ENCODE measurements at regions not wholly inside any gene's neighbourhood (a gene's known extent, or its start where the extent isn't known, plus 50 kb on each side); places are given as distances from the start of the nearest gene placed in this dataset.
"Not testable (repeated sequence)": the region's sequence is repeated elsewhere in the genome, so short reads cannot be mapped to it uniquely, and the experiment has no call there.

DNA sequence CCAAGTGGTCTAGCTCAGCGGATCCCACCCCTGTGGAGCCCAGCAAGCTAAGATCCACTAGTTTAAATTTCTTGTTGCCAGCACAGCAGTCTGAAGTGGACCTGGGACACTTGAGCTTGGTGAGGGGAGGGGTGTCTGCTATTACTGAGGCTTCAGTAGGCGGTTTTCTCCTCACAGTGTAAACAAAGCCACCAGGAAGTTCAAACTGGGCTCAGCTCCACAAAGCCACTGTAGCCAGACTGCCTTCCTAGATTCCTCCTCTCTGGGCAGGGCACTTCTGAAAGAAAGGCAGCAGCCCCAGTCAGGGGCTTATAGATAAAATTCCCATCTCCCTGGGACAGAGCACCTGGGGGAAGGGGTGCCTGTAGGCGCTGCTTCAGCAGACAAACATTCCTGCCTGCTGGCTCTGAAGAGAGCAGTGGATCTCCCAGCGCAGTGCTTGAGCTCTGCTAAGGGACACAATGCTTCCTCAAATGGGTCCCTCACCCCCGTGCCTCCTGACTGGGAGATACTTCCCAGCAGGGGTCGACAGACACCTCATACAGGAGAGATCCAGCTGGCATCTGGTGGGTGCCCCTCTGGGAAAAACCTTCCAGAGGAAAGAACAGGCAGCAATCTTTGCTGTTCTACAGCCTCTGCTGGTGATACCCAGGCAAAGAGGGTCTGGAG lies 148.6 kb upstream of the PDE4D start:
- DNase-seq: not testable (repeated sequence)

DNA sequence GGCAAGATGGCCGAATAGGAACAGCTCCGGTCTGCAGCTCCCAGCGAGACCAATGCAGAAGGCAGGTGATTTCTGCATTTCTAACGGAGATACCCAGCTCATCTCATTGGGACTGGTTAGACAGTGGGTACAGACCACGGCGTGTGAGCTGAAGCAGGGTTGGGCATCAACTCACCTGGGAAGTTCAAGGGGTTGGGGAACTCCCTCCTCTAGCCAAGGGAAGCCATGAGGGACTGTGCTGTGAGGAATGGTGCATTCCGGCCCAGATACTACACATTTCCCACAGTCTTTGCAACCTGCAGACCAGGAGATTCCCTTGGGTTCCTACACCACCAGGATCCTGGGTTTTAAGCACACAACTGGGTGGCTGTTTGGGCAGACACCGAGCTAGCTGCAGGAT lies 148.0 kb upstream of the PDE4D start:
- DNase-seq: not testable (repeated sequence)

DNA sequence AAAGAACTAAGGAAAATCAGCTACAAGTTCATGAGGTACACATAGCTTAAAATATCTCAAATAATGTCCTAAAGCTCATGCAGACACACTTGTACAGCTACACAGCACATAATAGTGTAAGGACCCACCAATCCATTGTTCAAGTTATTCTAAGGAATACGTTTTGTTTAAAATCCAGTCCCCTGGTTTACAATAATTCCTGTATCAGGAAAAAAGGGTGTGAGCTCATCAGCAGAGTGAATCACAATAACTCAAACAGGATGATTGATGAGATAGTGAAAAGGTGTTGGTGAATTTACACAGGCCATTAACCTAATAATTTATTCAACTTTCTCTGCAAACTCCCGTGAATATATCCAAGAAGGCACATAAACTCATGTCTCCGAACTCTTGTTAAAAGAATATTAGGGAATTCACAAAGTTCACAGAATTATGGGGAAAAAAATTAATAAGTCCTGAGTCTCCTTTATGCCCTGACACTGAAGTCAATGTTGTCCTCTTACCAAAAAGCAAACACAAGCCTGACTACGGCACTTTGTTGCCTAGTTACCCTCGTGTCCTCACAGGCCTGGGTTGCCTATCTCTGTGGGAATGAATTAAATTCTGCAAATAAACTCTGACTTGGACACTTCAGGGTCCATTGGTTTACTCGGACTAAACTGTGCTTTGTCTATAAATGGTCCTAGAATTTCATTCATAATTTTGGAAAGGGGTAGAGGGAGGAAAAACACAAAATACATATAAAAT lies 142.8 kb upstream of the PDE4D start:
- DNase-seq: no peak

DNA sequence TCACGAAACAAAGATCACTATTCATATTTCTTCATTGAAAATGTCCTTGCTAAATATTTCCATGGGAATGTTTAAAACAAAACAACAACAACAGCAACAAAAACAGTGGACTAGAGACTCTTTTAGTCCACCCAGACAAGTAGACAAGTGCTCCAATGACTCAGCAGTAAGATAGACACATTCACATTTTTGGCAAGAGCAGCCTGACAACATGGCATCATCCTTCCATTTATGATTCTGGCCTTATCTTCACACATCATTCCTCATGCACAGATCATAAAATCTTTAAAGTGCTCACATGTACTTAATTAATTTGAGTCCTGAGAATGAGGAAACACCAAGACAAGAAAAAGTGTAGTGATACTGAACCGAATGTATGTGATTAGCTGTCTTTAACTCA lies 132.6 kb upstream of the PDE4D start:
- DNase-seq: no peak

DNA sequence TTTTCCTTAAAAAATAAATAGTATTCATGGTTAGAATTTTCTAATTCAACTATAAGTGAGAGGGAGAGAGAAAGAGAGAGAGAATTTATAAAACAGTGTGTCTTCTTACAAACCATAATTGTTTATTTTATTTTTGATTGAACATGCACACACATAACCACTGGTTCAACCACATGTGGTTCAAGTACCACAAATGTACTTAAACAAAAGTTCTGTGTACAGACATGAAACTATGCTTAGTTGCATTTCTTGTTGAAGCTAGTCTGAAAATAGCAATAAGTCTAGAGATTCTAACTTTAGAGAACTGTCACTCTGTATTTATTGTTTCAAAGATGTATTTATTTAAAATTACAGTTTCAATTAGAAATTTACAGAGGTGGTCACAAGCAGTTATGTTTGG lies 130.6 kb upstream of the PDE4D start:
- DNase-seq: no peak

DNA sequence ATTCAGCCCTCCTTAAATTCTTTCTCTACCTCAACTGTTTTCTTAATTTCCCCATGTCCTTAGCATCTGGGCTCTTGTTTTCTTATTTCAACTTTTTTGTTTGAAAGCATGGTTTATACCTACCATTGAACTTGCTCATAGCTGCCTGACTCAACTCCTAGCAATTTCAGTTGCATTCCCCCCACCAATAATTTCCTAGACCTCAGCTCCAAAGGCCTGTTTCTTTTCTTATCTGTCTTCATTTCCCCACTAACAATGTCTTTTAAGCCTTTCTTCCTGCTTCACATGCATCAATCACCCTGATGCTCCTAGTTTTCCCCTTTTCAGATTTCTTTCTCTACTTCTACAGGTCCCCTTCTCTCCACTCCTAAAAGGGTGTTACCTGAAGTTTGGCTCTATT lies 129.7 kb upstream of the PDE4D start:
- no peak for DNase-seq

DNA sequence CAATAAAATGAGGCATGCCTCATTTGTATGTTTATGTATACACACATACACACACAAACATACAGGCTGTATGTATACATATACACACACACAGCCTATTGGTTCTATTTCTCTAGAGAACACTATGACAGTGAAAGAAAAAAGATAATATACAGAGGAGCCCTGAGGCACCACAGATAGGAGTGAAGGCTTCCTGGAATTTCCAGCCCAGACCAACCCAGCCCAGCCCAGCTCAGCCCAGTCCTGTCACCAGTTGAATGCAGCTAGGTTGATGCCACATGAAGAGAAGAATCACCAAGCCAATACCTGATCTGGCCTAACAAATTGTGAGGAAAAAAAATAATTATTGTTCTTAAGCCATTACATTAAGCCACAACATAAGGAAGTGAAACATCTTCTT lies 126.9 kb upstream of the PDE4D start:
- DNase-seq: no peak

DNA sequence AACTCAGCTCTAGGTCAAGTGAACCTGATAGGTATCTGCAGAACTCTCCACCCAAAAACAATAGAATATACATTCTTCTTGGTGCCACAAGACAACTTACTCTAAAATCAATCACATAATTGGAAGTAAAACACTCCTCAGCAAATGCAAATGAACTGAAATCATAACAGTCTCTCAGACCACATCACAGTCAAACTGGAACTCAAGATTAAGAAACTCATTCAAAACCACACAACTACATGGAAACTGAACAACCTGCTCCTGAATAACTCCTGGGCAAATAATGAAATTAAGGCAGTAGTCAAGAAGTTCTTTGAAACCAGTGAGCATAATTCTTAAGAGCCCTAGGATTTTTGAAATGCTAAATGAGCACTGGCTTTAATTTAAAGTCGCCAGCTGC lies 125.4 kb upstream of the PDE4D start:
- DNase-seq: not testable (repeated sequence)

DNA sequence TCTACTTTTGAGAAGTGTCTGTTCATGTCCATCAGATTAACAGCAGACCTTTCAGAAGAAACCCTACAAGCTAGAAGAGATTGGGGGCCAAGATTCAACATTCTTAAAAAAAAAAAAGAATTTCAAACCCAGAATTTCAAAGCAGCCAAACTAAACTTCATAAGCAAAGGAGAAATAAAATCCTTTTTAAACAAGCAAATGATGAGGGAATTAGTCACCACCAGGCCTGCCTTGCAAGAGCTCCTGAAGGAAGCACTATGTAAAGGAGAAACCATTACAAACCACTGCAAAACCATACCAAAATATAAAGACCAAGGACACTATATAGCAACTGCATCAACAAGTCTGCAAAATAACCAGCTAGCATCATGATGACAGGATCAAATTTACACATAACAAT lies 124.6 kb upstream of the PDE4D start:
- DNase-seq: no peak

DNA sequence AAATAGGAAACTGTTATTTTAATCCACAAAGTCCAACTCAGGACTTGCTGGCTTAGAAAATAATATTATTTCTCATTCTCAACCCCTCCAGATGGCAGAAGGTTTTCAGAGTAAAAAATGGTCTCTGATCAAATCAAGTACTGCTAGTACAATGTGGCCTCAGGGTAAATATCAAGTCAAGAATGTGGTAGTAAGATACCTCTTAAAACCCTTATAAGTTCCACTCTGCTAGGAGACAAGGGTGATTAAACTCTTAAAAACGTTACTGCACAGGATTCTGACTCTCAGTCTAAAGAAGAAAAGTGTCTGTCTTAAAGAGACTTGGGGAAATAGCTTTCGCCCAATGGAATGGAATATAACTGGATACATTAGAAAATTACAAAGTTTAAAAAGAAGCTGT lies 120.8 kb upstream of the PDE4D start:
- no peak for DNase-seq

DNA sequence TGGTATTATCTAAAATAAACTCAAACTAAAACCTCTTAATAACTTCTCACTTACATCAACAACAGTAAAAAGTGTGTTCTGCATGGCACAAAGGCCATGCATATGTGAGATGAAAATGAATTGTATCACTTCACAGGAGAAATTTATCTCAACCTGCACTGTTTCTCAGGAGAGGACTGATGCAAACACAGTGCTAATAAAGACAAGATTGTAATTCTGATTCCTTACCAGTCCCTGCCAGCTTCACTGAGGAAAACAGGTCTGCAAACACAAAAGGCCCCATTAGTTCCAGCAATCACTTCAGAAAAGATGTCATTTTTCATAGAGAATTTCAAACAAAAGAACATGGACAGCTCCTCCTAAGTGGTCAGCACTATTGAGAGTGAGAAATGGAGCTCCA lies 117.3 kb upstream of the PDE4D start:
- DNase-seq: no peak

DNA sequence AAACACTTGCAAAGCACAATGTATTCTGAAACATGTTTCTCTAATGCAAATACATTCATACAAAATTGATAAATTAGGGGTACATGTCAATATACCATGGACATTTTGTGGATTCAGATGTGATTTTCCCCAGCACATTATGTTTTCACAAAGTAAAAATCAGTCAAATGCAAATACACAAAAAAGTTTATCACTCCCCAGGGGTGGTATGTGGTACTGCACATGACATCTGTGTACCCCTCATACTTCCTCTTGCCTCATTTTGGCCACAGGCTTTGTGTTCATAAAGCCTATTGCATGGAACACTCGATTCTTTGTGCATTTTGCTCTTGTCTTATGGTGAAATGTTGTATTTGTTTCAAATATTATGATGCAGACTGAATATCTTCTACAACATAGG lies 116.8 kb upstream of the PDE4D start:
- peak; percentile 1 for DNase-seq

DNA sequence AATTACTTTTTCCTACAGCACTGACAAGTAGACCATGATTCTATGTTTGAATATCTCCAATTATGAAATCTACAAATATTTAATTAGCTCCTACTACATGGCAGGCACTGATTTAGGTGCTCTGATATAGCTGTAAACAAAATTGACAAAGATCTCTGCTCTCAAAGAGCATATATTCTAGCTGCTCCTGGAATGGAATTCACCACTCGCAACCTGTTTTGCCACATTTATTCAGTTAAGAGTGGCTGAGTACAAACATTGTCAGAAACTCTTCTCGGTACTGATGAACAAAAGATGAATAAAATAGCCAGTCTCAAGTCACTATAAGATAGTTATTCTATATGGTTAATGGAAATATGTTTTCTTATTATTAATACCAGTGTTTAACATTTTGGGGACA lies 114.2 kb upstream of the PDE4D start:
- DNase-seq: no peak

DNA sequence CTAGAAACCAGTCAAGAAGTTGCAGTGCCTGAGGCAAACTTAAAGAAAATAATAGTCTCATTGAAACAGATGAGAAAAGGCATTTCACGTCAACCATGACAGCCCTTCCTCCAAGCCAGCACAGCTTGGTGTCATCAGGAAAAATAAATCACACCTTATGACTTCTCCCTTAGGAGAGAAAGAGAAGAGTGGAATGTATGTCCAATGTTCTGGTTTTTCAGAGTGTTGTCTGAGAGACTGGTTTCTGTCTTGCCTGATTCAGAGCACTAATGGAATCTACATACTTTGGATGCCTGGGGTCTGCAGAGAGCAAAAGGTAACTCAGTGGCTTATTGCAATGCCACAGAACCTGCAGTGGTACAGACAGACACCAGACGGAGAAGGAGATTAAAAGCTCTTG lies 105.5 kb upstream of the PDE4D start:
- DNase-seq: no peak

DNA sequence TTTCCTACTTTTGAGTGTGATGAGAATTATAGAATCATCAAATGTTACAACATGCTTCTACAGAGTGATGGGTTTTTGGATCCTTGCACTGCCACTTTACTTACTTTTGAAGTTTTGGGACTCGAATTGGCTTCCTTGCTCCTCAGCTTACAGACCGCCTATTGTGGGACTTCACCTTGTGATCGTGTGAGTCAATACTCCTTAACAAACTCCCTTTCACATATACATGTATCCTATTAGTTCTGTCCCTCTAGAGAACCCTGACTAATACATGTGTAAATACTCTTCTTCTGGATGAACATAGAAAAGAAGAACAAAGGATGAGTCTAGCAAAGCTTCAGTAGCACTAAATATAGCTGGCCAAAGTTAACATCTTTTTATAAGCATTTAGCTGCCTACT lies 98.7 kb upstream of the PDE4D start:
- no peak for DNase-seq

DNA sequence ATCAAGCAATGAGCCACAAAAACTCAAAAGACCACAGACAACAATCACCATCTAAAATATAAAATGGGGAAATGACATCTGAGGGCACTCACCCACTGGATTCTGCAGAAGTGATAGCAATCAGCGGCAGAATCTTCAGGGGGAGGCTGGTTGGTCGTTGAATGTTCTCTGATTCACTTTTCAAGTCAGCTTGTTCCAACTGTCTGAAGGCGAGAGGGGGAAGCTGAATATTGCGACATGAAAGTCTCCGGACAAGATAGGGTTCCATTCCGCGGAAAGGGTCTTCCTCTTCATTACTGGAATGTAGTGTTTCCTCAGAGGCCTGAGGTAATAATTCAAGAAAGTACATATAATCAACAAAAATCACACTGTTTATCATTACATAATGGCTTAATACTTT lies 94.9 kb upstream of the PDE4D start:
- DNase-seq: no peak

DNA sequence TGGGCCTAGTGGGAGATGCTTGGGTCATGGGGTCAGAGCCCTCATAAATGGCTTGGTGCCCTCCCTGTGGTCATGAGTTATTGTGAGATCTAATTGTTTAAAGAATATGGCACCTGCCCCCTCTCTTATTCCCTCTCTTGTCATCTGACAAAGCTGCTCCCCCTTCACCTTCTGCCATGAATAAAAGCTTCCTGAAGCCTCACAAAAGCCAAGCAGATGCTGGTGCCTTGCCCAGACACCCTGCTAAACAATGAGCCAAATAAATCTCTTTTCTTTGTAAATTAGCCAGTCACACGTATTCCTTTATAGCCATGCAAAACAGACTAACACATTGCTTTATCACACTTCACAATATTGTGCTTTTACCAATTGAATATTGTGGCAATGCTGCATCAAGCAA lies 82.8 kb upstream of the PDE4D start:
- no peak for DNase-seq

DNA sequence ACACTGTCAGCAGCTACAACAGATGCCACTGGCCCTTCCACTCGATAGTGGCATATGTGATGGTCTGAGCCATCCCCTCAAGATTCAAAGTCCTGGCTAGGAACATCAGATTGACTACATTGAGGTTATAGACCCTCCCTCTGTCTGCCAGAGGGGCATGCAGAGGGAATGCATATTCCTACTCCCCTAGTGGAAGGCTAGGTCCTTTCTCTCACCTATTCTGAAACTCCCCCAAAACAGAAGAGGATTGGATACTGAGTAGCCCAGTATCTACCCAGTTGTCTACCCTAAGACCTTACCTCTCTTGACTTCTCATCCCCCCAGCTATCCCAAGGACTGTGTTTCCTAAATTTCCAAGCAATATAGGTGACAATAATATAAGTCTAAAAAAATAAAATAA lies 78.5 kb upstream of the PDE4D start:
- no peak for DNase-seq

DNA sequence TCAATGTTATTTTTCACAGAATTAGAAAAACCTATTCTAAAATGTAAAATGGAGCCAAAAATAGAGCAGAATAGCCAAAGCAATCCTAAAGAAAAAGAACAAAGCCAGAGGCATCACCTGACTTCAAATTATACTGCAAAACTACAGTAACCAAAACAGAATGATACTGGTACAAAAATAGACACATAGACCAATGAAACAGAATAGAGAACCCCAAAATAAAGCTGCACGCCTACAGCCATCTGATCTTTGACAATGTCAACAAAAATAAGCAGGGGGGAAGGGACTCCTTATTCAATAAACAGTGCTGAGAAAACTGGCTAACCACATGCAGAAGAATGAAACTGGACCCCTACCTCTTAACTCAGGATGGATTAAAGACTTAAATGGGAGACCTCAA lies 65.8 kb upstream of the PDE4D start:
- no peak for DNase-seq

DNA sequence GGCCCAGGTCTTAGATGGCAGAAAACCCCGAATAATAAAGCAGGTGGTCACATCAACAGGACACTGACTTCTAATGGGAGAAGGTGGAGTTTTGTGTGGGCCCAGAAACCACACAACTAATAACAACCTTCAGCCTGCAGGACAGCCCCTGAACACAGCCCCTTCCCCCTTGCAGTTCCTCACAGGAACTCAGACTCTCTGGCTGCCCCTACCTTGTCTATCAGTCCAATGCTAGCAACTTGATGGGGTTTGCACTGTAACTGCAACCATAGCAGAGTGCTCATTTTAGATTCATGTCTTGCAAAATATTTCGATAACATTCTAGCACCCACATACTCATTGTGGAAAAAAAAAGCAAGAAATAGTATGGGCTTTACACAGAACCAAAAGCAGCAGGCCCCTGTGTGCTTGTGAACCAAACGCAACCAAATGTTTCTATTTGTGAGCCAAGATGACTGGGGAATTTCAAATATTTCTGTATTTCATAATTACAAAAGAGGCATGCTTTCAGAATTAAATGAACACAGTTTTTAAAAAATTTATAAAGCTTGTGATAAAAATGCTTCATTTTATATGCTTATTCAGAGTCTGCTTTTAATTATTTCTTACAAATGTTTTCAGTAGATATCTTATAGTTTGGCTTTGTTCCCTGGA lies 62.7 kb upstream of the PDE4D start:
- no peak for DNase-seq

DNA sequence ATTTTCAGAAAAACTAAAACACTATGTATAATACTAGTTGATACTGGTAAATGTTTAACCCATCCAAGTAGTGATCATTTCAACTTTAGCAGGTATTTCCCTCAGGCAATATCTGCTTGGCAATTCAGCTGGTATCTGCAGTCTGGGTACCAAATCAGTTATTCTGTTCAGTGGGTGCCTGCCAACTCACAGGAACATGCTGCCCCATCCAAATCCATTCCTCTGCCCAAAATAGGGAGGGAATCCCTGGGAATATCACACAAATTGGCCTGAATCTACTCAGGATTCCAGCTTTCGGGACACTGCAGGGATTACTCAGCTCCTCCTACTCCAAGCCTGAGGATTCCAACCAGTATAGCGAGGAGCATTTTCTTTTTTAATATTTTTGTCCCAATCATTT lies 61.7 kb upstream of the PDE4D start:
- DNase-seq: no peak

DNA sequence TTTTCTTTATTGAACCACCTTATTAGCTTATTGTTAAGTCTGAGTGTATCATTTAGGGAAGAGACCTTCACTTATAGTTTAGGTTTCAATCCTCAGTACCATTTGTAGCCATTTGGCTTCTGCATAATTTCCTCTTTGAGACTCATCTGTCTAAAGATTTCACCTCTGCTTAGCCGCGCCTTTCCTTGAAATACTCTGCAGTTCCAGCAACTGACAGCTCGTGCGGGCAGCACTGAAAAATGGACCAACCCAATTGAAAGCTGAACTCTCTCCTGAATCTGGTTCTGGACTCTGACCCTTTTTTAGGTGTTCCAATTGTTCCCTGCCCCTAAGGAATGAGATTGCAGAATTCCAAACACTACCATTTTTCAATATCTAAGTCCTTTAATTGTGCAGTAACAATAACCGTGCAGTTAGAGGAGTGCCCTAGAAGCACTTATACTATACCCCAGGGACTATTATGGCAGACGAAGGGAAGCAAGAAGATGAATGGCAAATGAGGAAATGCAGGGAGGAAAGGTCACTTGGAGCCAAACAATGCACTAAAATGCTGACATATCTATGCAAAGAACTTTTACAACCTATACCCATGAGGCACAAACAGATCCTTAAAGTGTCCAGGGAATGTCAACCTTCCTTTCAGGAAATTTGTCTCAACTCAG lies 50.1 kb upstream of the PDE4D start:
- no peak for DNase-seq
